ENCODE measurements at regions not wholly inside any gene's neighbourhood (a gene's known extent, or its start where the extent isn't known, plus 50 kb on each side); places are given as distances from the start of the nearest gene placed in this dataset.

DNA sequence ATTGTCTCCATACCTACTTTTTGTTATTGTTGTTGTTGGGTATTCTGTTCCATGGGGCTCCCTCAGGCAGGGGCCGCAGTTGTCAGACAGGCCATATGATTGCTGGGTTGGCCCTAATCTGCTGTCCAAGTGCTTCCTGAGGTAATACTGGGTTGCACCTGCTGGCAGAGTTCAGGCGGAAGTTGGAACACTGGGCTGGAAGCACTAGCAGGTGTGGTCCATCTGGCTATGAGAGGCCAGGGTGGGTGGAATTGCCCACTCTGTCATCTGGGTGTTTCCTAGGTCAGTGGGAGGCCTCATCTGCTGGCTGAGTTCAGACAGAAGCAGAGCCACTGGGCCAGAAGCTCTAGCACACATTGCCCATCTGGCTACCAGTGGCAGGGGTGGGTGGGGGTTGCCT lies 81.3 kb upstream of the NID2 start:
- TF ChIP-seq, protein P1, sequence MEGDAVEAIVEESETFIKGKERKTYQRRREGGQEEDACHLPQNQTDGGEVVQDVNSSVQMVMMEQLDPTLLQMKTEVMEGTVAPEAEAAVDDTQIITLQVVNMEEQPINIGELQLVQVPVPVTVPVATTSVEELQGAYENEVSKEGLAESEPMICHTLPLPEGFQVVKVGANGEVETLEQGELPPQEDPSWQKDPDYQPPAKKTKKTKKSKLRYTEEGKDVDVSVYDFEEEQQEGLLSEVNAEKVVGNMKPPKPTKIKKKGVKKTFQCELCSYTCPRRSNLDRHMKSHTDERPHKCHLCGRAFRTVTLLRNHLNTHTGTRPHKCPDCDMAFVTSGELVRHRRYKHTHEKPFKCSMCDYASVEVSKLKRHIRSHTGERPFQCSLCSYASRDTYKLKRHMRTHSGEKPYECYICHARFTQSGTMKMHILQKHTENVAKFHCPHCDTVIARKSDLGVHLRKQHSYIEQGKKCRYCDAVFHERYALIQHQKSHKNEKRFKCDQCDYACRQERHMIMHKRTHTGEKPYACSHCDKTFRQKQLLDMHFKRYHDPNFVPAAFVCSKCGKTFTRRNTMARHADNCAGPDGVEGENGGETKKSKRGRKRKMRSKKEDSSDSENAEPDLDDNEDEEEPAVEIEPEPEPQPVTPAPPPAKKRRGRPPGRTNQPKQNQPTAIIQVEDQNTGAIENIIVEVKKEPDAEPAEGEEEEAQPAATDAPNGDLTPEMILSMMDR (IDR thresholded peaks at IDR 0.05; ENCODE audit: borderline replicate concordance, extremely low read depth, low read length, poor library complexity, severe bottlenecking): no peak
- no peak for TF ChIP-seq EZH2 (IDR thresholded peaks at IDR 0.05; ENCODE audit: borderline replicate concordance, low read depth, low read length, severe bottlenecking)

All from DND-41 (cell line).